A673 (cell line): ENCODE measurements at regions not wholly inside any gene's neighbourhood (a gene's known extent, or its start where the extent isn't known, plus 50 kb on each side); places are given as distances from the start of the nearest gene placed in this dataset.

ENCODE experiments used
- BruUV-seq: library from RNA; stranded (reverse); fragments of 400-500 nt; replicated peaks from 2 replicates; lab custom pipeline; 2021; lab: Mats Ljungman, UMichigan
- CTCF ChIA-PET: fragments of 300-600 bp; sonication (Branson Sonifier 250); formaldehyde crosslinking; loops from one replicate; lab custom pipeline; 2022; ENCODE audit warnings: antibody characterized with exemption; lab: Charles Lee
- POLR2A ChIA-PET: fragments of 300-600 bp; sonication (Branson Sonifier 250); formaldehyde crosslinking; loops from one replicate; lab custom pipeline; 2022; ENCODE audit warnings: antibody characterized with exemption; ENCODE audit not compliant: low non-redundant PET; lab: Charles Lee
- DNase-seq: peaks from one replicate; pipeline ENCODE4 v3.0.0-alpha.2; 2015; ENCODE audit warnings: low spot score
- H3K27ac ChIP-seq: fragments of 200-600 bp; sonication (generic); 2 replicates; pipeline ENCODE4 v1.5.1; 2016; ENCODE audit warnings: mixed run types, low read depth, mild to moderate bottlenecking, mixed read lengths, antibody characterized with exemption, low read length; ENCODE audit not compliant: poor library complexity, severe bottlenecking
- H3K27me3 ChIP-seq: fragments of 200-600 bp; sonication (generic); replicated peaks from 2 replicates; pipeline ENCODE4 v1.6.1; 2017; ENCODE audit warnings: mixed run types, low read depth, mild to moderate bottlenecking, mixed read lengths, antibody characterized with exemption, low read length; ENCODE audit not compliant: insufficient read depth, poor library complexity
- H3K36me3 ChIP-seq: fragments of 200-600 bp; sonication (generic); 2 replicates; pipeline ENCODE4 v1.6.1; 2016; ENCODE audit warnings: mixed run types, mild to moderate bottlenecking, mixed read lengths, antibody characterized with exemption, low read length; ENCODE audit not compliant: insufficient read depth, poor library complexity, severe bottlenecking
- H3K4me1 ChIP-seq: fragments of 200-600 bp; sonication (generic); 2 replicates; pipeline ENCODE4 v1.6.1; 2017; ENCODE audit warnings: mixed run types, mild to moderate bottlenecking, mixed read lengths, antibody characterized with exemption, low read length; ENCODE audit not compliant: insufficient read depth, poor library complexity, severe bottlenecking
- H3K4me3 ChIP-seq: fragments of 200-600 bp; sonication (generic); 2 replicates; pipeline ENCODE4 v1.5.1; 2016; ENCODE audit warnings: low read depth, mixed run types, mild to moderate bottlenecking, mixed read lengths, low read length; ENCODE audit not compliant: poor library complexity, severe bottlenecking
- H3K9me3 ChIP-seq: fragments of 200-600 bp; sonication (generic); 2 replicates; pipeline ENCODE4 v1.6.1; 2016; ENCODE audit warnings: mixed run types, low read depth, mild to moderate bottlenecking, mixed read lengths, antibody characterized with exemption, low read length; ENCODE audit not compliant: poor library complexity, severe bottlenecking
- CTCF ChIP-seq: fragments of 300-800, 200-600 bp; sonication (generic); conservative IDR thresholded peaks from 2 replicates; pipeline ENCODE4 v1.5.1; 2017; ENCODE audit warnings: low read depth, mild to moderate bottlenecking, antibody characterized with exemption, low read length, moderate library complexity, mixed read lengths
- EZH2 ChIP-seq: fragments of 200-600 bp; sonication (generic); IDR thresholded peaks from 2 replicates; pipeline ENCODE4 v1.6.1; 2017; ENCODE audit warnings: borderline replicate concordance, low read depth, mild to moderate bottlenecking, mixed read lengths, antibody characterized with exemption, low read length; ENCODE audit not compliant: poor library complexity, severe bottlenecking
- intact Hi-C: fragments of 100-400 bp; cut with micrococcal nuclease; formaldehyde crosslinking; loops from one replicate; pipeline ENCODE4 v1.10.0; 2022; ENCODE audit not compliant: unreplicated experiment

- Histone ChIP-seq H3K36me3 (no peaks in the 10 kb centered on the region), H3K9me3 (no peaks in the 10 kb centered on the region), H3K27me3 (no peaks in the 10 kb centered on the region), H3K27ac (no peak overlapping the region), H3K4me1 (no peaks in the 10 kb centered on the region), H3K4me3 (no peak overlapping the region)
- intact Hi-C loops = no loop called here
- no peak for DNase-seq
- TF ChIP-seq EZH2 (no peak), CTCF (no peak)
- no TSS peak for BruUV-seq
- ChIA-PET POLR2A (no interaction called here), CTCF (no interaction called here)
Observed at GRCh38 chr4:123516576-123516975, 120.0 kb downstream of the SPRY1 start.

- ChIA-PET CTCF (no interaction called here), POLR2A (no interaction called here)
- intact Hi-C loops = no loop called here
- Histone ChIP-seq H3K4me3 (no peak overlapping the region), H3K36me3 (no peaks in the 10 kb centered on the region), H3K27ac (no peak overlapping the region), H3K9me3 (no peaks in the 10 kb centered on the region), H3K4me1 (no peaks in the 10 kb centered on the region), H3K27me3 (no peaks in the 10 kb centered on the region)
- TF ChIP-seq CTCF = no peak
- no peak for TF ChIP-seq EZH2
- BruUV-seq = no TSS peak
- no peak for DNase-seq
Observed at GRCh38 chr4:123517176-123517575, 120.6 kb downstream of the SPRY1 start.

GRCh38 chr4:123517971-123518370 lies 121.4 kb downstream of the SPRY1 start:
- ChIA-PET POLR2A (no interaction called here), CTCF (no interaction called here)
- TF ChIP-seq EZH2 (no peak), CTCF (no peak)
- no peak overlapping the region for H3K27ac ChIP-seq
- no peak overlapping the region for H3K4me3 ChIP-seq
- no peak for DNase-seq
- H3K36me3 ChIP-seq = no peaks in the 10 kb centered on the region
- no peaks in the 10 kb centered on the region for H3K9me3 ChIP-seq
- BruUV-seq = no TSS peak
- intact Hi-C loops = no loop called here
- no peaks in the 10 kb centered on the region for H3K27me3 ChIP-seq
- no peaks in the 10 kb centered on the region for H3K4me1 ChIP-seq
